D341Med (cell line): ENCODE measurements at regions not wholly inside any gene's neighbourhood (a gene's known extent, or its start where the extent isn't known, plus 50 kb on each side); places are given as distances from the start of the nearest gene placed in this dataset.
"Not testable (repeated sequence)": the region's sequence is repeated elsewhere in the genome, so short reads cannot be mapped to it uniquely, and the experiment has no call there.

Source experiments
- DNase-seq: peaks from one replicate; pipeline ENCODE4 v3.0.0; 2012; ENCODE audit warnings: low spot score

GRCh38 chr5:82754036-82754746, 323.0 kb downstream of the TMEM167A start:
- DNase-seq, result no peak

- DNase-seq, result no peak
These were observed 323.8 kb downstream of the TMEM167A start for GRCh38 chr5:82753374-82753773.

GRCh38 chr5:82749461-82749820, 327.8 kb downstream of the TMEM167A start:
- DNase-seq, result no peak

- no peak for DNase-seq
These were observed 328.3 kb downstream of the TMEM167A start for GRCh38 chr5:82748688-82749460.

GRCh38 chr5:82747986-82748385, 329.2 kb downstream of the TMEM167A start:
- no peak for DNase-seq

- DNase-seq, result no peak
These were observed 332.2 kb downstream of the TMEM167A start for GRCh38 chr5:82745016-82745415.

- DNase-seq, result no peak
These were observed 338.4 kb downstream of the TMEM167A start for GRCh38 chr5:82738681-82739269.

- no peak for DNase-seq
These were observed 341.9 kb downstream of the TMEM167A start for GRCh38 chr5:82735160-82735789.

- DNase-seq, result no peak
These were observed 342.8 kb downstream of the TMEM167A start for GRCh38 chr5:82734347-82734746.

- DNase-seq, result no peak
These were observed 346.3 kb downstream of the TMEM167A start for GRCh38 chr5:82730913-82731312.

- DNase-seq, result no peak
These were observed 348.1 kb downstream of the TMEM167A start for GRCh38 chr5:82728926-82729702.

GRCh38 chr5:82723168-82723567, 354.0 kb downstream of the TMEM167A start:
- no peak for DNase-seq

GRCh38 chr5:82721087-82721410, 356.1 kb downstream of the TMEM167A start:
- no peak for DNase-seq

GRCh38 chr5:82720213-82721086, 356.7 kb downstream of the TMEM167A start:
- DNase-seq, result no peak

GRCh38 chr5:82719368-82719767, 357.8 kb downstream of the TMEM167A start:
- no peak for DNase-seq

- no peak for DNase-seq
These were observed 359.5 kb downstream of the TMEM167A start for GRCh38 chr5:82717738-82718137.

- not testable (repeated sequence) for DNase-seq
These were observed 362.5 kb downstream of the TMEM167A start for GRCh38 chr5:82714732-82715131.

- no peak for DNase-seq
These were observed 363.4 kb downstream of the TMEM167A start for GRCh38 chr5:82713811-82714210.

GRCh38 chr5:82707741-82708140, 369.5 kb downstream of the TMEM167A start:
- no peak for DNase-seq

- DNase-seq, result no peak
These were observed 372.8 kb downstream of the TMEM167A start for GRCh38 chr5:82704381-82704780.

- no peak for DNase-seq
These were observed 375.1 kb downstream of the TMEM167A start for GRCh38 chr5:82702046-82702445.
